AG20443 (cell line): ENCODE measurements at regions not wholly inside any gene's neighbourhood (a gene's known extent, or its start where the extent isn't known, plus 50 kb on each side); places are given as distances from the start of the nearest gene placed in this dataset.

Experiments
- DNase-seq: peaks from one replicate; pipeline ENCODE4 v3.0.0; 2012; ENCODE audit warnings: low spot score, mixed read lengths

DNA sequence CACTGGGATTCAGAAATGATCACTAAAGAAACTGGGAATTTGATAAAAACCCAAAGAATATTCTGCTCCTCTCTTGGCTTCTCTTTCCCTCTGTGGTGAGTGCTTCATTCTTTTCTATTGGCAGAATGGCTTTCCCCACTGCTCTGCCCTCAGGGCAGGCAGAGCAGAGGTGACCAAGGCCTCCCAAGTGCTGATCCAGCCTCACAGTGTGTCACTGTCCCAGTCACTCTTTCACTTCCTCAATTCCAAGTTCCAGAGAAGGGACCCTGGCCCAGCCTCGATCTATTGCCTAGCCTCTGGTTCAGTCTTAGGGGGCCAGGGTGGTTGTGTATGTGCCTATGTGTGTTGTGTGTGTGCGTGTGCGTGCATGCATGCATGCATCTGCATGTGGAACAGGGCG lies 180.6 kb upstream of the TMTC4 start:
- DNase-seq = no peak

DNA sequence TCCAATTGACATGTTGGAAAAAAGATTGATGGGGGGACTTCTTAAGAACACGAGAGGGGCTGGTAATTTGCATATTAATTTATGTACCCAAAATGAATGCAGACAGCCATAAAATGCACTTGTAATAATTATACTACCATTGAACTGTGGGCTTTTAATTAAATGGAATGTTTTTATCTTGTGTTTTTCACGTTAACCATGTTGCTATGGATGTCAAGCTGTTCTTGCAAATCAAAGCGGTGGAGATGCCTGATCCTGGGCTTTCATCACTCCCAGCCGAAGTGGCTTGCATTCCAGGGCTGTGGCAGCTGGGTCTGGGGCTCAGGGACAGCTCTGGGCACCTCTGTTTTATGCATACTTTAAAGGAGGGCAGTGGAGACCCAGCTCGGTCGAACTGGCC lies 179.4 kb upstream of the TMTC4 start:
- no peak for DNase-seq

DNA sequence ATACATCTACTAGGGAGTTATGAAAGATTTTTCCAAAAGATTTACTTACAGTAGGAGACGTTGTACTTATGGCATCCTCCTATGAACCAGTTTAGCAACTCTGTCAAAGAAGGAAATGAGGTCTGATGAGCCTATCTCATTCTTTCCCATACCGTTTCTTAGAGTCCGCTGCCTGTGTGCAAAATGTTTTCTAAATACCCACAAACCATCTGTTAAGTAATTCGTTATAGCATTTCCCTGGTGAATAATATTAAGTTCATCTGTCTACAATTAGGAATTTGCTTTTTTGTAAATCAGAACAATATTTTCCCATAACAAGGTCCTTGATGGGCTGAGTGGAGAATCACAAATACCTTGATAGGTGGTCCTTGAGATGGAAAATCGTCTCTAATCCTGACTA lies 178.8 kb upstream of the TMTC4 start:
- DNase-seq = no peak

DNA sequence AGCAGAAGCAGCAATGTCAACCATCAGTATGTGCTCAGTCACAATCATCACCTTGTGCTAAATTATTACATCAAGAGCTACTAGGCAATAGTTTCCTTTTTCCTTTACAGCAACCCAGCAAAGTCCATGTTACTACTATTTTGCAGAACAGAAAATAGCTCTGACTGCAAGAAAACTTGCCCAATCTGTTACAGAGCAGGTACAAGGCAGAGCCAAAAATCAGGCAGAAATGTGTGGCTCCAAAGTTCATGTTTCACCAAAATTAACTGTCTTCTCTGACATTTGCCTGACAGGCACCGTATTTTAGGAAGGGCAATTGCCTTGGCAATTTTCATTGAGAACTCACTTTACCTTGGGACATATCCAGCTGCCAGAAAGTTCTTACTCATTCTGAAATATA lies 177.6 kb upstream of the TMTC4 start:
- DNase-seq = no peak

DNA sequence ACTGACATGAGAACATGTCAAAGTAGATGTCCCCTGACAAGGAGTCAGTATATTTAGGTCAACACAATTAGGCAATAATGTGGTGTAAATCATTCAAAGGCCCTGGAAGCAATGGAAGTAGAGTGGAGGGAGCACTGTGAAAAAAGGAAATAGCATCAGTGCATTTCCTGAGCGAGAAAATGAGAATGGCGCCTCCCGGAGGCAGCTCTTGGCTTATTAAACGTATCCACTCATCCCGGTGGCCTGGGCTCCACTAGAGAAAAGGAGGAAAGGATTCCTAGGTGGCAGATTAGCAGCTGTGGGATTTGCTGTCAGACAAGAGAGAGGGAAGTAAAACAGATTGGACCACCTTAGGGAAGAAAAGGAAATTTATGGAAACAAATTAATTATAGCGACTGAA lies 173.7 kb upstream of the TMTC4 start:
- DNase-seq = no peak

DNA sequence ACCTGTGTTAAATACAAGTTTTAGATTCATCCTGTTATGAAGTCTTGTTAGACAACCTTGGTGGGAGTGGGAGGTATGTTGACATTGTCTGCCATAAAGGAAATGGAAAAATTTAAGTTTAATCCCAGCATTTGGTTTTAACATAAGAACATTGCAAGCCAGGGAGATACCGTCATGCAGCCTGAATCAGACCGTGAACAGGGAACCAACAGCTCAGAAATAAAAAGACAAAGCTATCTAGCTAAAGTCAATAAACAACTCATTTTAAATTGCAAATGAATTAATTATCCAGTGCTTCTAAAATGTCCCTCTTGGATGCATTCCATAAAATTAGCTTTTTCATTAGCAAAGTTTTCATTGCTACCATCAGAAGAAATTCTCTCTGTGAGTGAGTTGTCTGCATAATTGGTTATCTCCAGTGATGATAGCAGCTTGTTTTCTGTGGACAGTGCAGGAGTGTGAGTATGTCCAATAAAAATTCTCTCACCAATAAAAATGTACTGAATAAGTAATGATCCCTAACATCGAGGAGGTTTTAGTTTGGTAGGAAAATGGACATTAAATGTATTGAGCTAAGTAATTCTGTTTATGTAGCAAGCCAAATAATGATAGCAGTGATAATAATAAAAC lies 170.6 kb upstream of the TMTC4 start:
- DNase-seq = no peak

DNA sequence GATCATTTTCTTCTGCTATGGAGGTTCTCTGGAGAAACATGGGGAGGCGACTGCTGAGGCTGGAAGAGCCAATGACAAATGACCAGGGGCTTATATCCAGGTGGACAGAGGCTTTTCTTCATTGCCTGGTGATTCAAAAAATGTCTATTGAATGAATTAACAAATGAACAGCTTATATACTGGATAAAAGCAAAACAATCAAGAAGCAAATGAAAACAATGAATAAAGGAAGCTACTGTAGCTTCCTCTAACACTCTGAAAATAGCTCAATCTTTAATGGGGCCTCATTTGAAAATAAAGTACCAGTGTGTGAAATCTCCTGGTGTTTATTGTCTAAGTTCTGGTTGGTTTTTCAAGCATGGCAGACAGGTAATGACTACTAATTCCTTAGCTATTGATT lies 167.5 kb upstream of the TMTC4 start:
- no peak for DNase-seq

DNA sequence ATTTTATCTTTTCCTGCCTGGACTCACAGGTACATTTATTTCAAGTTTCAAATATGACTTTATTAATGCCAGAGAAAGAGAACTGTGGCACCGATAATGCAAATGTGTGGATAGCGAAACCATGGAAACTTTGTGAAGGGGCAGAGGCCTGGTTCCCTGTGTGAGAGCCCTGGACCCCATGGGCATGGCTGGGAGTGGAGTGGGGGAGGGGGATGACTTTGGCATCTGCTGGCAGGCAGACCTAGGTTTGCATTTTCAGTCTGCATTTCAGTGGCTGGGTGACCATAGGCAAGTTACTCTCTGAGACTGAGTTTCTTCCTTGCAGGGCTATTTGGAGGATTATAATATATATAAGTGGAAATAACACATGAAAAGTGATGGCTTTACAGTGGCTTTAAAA lies 163.8 kb upstream of the TMTC4 start:
- no peak for DNase-seq

DNA sequence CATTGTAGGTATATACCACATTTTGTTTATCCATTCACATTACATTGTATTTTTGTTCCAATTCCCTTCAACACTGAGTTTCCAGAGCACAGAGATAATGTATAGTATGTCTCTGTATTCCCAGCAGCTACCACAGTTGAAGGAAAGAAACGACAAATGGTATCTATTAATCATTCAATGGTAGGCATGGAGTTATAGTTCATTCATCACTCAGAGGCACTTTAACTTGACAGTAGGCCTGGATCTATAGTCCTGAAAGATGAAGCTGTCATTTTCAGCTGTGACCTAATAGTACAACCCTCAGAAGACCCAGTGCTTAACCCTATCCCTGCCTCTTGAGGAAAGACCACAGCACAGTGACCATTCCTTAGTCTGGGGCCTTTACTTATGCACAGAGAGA lies 163.0 kb upstream of the TMTC4 start:
- DNase-seq = no peak

DNA sequence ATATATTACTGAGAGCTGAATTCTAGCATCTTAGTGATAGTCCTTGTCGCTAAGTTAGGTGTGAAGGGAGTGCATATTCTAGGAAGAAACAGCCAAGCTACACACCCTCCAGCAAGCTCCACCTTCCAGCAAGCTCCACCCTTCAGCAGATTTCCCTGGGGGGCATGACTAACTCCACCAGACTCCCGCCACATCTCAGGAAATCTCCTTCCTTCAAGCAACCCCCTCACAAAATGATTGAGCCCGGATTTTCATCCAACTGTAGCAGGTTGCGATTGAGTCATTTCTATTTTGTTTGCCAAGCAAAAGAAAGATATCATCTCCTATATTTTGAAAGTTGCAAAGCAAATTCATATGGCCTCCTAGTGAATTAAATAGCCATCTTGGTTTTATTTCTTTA lies 162.1 kb upstream of the TMTC4 start:
- DNase-seq = no peak

DNA sequence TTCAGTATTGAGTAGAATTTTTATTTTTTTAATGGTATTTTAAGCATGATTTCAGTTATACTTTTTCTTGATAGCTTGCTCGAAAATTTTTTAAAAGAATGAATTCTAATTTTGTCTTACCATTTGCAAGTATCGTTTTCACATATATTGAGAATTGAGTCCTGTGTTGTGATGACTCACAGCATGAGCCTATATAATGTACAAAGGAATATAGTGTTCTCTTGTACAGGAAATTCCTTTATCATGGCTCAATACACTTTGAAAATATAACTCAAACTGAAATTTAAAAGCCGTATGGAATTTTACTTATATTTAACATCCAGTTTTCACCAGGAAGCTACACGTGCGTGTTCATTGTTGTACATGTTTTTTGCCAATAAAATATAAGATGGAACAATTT lies 161.1 kb upstream of the TMTC4 start:
- no peak for DNase-seq

DNA sequence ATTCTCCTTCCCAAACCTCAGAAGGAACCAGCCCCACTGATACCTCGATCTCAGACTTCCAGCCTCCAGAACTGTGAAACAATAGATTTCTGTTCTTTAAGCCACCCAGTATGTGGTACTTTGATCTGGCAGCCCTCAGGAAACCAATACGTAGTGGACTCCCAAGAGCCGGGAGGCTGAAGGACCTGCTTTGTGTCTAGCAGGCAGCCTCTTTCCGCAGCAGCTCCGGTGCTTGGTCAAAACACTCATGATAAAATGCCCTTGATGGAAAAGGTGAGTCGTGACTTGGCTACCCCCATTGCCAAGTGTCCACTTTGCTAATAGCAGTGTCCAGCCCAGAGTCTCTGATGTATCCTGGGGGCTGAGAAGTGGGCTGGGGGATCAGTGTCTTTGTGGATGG lies 158.8 kb upstream of the TMTC4 start:
- DNase-seq = no peak

DNA sequence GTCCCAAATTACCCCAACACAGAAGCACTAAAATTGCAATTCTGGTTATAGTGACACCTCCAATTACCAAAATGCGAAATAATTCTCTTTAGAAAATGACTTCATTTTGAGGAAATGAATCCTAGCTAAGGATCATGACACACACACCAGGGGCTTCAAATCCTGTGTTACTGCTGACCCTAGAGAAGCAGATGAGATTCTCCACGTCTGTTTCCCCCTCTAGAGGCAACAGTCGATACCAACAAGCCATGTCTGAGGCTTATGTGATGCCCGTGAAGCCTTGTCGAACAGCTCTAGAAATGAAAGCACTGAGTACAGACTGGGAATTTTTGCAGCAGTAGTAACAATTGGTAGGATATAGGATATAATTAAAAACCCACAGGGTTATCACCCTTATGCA lies 153.6 kb upstream of the TMTC4 start:
- DNase-seq = no peak

DNA sequence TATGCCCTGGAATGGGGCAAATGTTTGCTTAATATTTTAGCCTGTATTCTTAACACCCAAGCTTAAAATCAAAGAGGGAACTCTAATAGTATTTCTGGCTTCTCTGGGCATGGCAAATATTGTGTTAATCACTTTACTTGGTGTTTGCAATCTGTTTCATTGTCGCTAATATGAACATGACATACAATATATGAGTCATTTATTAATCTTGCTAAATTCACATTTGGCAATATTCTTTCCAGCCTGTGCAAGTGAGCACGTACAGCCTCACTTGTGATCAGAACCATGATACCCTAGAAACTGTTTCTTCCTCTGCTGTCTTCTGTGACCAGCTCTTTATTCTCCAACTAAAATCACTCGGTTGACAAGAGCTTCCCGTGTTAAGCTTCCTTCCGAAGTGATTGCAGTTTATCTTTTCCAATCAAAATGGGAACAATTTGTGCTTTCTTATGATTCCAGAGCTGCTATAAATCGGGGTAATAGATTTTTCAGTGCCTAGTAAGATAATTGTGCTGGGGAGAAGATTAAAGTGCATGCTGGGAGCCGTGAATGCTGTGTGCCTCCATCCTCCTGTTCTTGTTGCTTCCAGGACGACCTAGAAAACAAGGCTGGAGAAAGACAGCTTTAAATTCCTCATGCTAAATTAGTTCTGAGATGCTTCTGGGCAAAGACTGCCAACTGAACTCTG lies 153.0 kb upstream of the TMTC4 start:
- DNase-seq = no peak

DNA sequence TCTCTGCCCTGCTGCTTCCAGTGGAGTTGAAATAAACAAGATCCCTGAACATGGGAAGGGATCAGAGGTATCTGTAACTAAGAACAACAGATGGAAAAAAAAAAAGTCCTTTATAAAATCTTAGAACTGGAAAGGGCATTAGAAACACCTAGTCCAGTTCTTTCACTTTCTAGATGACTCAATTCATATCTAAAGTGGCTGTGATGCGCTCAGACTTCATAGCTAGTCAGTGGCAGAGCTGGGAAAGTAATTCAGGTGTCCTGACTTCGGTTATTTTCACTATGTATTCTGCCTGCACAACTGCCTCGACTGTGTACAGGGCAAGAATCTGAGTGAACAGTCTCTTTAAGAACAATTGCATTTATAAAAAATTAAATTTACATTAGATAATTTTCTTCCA lies 151.8 kb upstream of the TMTC4 start:
- DNase-seq = no peak

DNA sequence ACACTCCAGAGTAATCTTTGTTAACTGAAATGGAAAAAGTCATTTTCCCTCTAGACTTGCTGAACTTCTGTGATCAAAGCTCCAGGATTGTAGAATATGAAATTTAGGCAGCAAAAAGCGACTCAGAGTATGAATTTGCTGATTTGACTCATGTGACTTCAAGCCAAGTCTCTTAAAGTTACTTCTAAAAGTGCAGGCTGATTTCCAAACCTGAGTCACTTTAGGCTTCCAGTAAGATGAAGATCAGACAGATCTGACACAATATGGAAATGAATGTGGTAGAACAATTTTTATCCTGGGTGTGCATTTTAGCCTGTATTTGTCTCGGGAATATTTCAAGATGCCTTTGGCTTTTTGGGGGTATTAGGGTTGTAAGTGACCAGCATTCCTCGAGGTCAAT lies 151.0 kb upstream of the TMTC4 start:
- peak; percentile 62 for DNase-seq

DNA sequence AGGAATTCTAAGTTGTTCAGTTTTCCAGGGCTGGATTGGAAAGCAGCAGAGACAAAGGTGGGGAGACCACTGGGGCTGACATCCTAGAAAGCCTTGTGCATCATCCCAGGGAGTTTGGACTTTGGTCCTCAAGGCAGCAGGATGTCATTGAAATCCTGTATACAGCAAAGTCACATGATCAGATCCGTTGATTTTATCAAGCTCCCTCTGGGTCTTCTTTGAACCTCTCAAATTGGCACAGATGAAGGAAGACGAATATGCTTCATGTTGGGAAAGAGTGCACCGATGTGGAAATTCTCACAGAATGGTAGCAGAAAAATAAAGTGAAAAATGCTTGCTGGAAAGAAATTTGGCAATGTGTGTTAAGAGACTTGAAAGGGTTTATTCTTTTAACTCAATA lies 149.8 kb upstream of the TMTC4 start:
- DNase-seq = no peak

DNA sequence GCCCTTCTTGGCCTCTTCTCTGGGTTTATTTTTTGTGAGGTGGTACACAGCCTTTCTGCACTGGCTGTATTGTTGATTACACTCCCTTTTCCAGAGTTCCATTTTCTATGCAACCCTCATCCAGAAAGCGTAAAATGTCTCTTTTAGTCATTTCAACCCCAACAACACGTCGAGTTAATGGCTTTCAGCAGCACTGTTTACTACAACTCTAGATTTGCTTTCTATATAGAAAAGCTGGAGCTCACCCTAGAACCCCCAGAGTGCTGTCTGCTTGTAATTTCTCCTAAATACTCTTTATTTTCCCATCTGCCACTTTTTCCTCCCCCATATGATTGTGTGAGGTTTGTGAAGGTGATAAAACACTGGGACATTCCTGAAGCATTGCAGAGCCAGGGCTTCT lies 148.9 kb upstream of the TMTC4 start:
- DNase-seq = no peak

DNA sequence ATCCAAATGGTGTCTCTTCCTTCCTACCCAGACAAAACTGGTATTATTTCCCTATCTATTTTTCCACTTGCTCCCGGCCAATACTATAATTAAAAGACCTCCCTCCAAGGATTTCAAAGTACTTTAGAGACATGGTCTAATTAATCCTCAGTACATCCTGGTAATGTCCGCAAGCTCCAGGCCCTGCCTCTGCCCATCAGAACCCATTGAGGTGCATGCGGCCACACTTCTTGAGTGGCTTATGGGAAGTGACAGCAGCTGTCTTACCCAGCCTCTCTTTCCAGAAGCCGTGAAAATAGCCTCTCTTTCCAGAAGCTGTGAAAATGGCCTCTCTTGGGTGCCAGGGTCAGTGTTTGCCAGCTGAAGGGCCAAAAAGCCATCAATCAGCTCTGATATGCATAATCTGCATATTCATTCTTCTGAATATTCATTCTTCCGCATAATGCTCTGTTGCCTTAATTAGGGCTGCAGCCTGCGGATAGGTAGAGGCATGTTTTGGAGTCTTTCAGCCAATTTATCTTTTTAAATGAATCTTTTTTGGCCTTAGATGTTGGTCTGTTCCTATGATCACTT lies 148.4 kb upstream of the TMTC4 start:
- no peak for DNase-seq

DNA sequence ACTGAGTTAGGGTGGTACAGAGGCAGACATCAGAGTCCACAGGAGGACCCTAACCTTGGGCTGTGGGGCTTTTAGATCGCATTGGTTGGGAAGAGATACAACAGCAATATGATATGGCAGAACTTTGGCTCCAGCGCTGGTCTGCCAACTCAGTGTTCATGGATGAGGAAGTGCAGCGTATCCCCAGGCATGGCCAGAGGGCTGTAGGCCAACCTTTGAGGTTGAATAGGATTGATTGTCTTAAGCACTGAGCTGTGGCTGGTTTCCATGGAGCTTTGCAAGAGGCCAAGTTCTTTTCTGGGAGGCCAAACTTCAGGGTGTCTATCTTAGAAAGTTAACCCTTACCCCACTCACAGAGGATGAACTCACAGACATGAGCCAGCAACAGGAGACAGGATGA lies 144.1 kb upstream of the TMTC4 start:
- no peak for DNase-seq

DNA sequence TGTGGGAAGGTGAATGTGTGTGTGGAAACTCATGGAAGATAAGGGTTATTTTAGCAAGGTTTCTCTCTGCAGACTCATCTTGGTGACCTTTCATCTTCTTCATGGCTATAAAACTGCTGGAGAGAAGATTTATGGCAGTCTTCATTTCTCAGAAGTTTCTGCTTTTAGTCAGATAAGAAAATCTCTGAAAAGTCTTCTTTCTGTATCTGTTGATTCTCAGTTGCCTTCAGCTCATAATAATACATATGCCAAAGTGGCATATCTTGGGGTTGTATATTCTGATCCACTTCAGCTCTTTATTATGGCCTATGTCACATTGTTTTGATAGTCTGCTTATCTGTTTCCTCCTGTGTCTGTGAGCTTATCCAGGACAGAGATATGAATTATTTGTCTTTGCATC lies 143.3 kb upstream of the TMTC4 start:
- no peak for DNase-seq

DNA sequence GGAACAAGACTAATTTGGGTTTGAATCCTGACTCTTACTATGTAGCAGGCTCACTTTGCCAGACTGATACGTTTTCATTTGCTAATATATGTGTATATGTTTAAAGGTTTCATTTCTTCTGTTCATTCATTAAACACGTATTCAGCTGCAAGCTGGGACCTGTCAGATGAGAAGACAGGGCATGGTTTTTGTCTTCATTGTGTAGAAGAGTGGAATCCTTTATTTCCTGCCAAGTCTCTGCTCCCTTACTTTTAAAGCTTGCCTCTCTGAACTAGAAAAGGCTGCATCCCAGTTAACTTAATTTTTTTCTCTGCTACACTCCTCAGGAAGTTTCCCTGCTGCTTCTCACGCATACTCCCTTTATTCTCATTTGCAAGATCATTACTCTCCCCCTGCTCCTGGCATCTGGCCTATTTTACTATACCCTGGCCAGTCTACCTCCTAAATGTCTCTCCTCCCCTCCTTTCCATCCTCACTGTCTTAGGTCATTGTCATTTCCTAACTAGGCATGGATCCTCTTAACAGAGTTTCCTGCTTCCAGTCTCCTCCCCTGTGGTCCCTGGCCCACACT lies 141.0 kb upstream of the TMTC4 start:
- no peak for DNase-seq

DNA sequence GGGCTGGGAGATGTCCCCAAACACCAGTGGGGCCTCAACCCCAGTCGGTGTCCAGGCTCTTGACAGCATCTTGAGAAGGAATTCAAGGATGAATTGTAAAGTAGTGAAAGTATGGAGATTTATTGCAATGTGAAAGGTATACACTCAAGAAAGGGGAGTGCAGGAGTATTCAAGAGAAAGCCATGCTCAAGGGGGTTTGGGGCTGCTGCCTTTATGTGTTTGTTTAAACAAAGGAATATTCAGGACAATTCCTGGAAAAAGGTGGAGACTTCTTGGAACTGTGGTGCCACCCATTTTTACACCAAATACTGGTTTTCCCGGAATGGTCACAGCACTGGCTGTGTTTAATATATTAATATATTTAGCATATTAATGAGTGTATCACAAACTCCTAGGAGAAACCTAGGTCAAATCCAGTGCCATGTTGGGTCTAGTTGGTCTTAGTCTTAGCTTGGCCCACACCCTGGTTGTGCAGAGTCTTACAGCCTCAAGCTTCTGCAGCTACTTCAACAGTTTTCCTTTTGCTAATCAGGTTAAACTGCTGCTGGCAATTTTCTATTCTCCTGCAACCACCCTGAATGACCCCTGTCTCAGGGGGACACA lies 138.5 kb upstream of the TMTC4 start:
- no peak for DNase-seq
